Right atrium auricular region (tissue), 2 donors: ENCODE measurements at regions not wholly inside any gene's neighbourhood (a gene's known extent, or its start where the extent isn't known, plus 50 kb on each side); places are given as distances from the start of the nearest gene placed in this dataset.
A peak's percentile ranks its signal among the peaks of the same experiment; 100 is the strongest.
"Not testable (repeated sequence)": the region's sequence is repeated elsewhere in the genome, so short reads cannot be mapped to it uniquely, and the experiment has no call there.

Experiments
- DNase-seq: peaks from one replicate; pipeline ENCODE4 v3.0.0-alpha.2; 2019; ENCODE audit warnings: low spot score
- H3K27ac ChIP-seq, 2 donors: fragments of 200-600 bp; sonication (generic); 1 replicate in 1 of 2; 2 replicates in 1 of 2; pipeline ENCODE4 v1.5.1; 2016 to 2019
- H3K27me3 ChIP-seq, 2 donors: fragments of 200-600 bp; sonication (generic); one replicate each; pipeline versions ENCODE4 v1.5.1 to v1.6.0; 2017 to 2019
- H3K36me3 ChIP-seq: fragments of 200-600 bp; sonication (generic); one replicate; pipeline ENCODE4 v1.5.1; 2016
- H3K4me1 ChIP-seq, 2 donors: fragments of 200-600 bp; sonication (generic); one replicate each; pipeline versions ENCODE4 v1.5.1 to v1.6.0; 2017 to 2019
- H3K4me3 ChIP-seq, 2 donors: fragments of 200-600 bp; sonication (generic); 1 replicate in 1 of 2; 2 replicates in 1 of 2; pipeline ENCODE4 v1.5.1; 2017 to 2019; ENCODE audit warnings: mild to moderate bottlenecking in 1 of 2, moderate library complexity in 1 of 2
- H3K9me3 ChIP-seq, 2 donors: fragments of 200-600 bp; sonication (generic); one replicate each; pipeline ENCODE4 v1.5.1; 2019
- TF ChIP-seq, protein P1 (sequence below), 2 donors: fragments of 200-600 bp; sonication (generic); IDR thresholded peaks; one replicate each; pipeline ENCODE4 v1.5.1; 2019; ENCODE audit warnings: antibody characterized with exemption in 2 of 2

DNA sequence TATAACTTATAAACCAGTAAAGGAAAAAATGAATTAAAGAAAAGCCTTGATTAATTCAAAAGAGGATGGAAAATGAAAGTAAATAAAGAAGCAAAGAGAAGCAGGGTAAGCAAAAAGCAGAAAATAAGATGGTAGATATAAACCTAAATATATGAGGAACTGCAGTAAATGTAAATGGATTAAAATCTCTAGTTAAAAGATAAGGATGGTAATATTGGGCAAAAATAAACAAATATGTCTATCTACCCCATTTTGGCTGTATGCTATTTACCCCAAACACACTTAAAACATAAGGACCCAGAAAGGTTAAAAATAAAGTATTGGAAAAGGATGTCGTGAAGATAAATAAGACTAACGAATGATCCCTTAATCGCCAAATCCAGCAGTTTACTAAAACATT, 161.9 kb downstream of the FOXD2 start:
- peaks cover 0 to 36% of the 10 kb centered on the region in 2 donors for H3K9me3 ChIP-seq
- H3K36me3 ChIP-seq = no peaks in the 10 kb centered on the region
- DNase-seq = no peak
- TF ChIP-seq, protein P1, sequence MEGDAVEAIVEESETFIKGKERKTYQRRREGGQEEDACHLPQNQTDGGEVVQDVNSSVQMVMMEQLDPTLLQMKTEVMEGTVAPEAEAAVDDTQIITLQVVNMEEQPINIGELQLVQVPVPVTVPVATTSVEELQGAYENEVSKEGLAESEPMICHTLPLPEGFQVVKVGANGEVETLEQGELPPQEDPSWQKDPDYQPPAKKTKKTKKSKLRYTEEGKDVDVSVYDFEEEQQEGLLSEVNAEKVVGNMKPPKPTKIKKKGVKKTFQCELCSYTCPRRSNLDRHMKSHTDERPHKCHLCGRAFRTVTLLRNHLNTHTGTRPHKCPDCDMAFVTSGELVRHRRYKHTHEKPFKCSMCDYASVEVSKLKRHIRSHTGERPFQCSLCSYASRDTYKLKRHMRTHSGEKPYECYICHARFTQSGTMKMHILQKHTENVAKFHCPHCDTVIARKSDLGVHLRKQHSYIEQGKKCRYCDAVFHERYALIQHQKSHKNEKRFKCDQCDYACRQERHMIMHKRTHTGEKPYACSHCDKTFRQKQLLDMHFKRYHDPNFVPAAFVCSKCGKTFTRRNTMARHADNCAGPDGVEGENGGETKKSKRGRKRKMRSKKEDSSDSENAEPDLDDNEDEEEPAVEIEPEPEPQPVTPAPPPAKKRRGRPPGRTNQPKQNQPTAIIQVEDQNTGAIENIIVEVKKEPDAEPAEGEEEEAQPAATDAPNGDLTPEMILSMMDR (IDR thresholded peaks at IDR 0.05) = no peak
- H3K4me1 ChIP-seq = no peaks in the 10 kb centered on the region
- H3K27ac ChIP-seq = no peak overlapping the region
- H3K27me3 ChIP-seq = no peaks in the 10 kb centered on the region
- H3K4me3 ChIP-seq = no peak overlapping the region

DNA sequence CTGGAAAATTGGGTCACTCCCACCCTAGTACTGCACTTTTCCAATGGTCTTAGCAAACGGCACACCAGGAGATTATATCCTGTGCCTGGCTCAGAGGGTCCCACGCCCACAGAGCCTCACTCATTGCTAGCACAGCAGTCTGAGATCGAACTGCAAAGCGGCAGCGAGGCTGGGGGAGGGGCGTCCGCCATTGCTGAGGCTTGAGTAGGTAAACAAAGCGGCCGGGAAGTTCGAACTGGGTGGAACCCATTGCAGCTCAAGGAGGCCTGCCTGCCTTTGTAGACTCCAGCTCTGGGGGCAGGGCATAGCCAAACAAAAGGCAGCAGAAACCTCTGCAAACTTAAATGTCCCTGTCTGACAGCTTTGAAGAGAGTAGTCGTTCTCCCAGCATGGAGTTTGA, 164.6 kb downstream of the FOXD2 start:
- H3K4me3 ChIP-seq, H3K4me1 ChIP-seq, H3K36me3 ChIP-seq, H3K27ac ChIP-seq, H3K27me3 ChIP-seq: not testable (repeated sequence)
- H3K9me3 ChIP-seq = peaks cover 0 to 45% of the 10 kb centered on the region in 2 donors
- DNase-seq = peak; percentile 51

DNA sequence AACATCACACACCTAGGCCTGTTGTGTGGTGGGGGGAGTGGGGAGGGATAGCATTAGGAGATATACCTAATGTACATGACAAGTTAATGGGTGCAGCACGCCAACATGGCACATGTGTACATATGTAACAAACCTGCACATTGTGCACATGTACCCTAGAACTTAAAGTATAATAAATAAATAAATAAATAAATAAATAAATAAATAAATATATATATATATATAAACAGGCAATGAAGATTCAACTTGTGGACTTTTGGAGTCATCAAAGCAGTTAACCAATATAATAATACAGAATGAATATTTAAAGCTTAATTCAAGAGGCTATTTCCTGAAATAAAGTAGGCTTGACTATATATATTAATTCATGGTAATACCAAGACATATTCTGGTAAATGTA, 167.0 kb downstream of the FOXD2 start:
- H3K27ac ChIP-seq, H3K36me3 ChIP-seq, H3K4me3 ChIP-seq, H3K4me1 ChIP-seq, DNase-seq, H3K27me3 ChIP-seq: not testable (repeated sequence)
- peaks cover 0 to 45% of the 10 kb centered on the region in 2 donors for H3K9me3 ChIP-seq

DNA sequence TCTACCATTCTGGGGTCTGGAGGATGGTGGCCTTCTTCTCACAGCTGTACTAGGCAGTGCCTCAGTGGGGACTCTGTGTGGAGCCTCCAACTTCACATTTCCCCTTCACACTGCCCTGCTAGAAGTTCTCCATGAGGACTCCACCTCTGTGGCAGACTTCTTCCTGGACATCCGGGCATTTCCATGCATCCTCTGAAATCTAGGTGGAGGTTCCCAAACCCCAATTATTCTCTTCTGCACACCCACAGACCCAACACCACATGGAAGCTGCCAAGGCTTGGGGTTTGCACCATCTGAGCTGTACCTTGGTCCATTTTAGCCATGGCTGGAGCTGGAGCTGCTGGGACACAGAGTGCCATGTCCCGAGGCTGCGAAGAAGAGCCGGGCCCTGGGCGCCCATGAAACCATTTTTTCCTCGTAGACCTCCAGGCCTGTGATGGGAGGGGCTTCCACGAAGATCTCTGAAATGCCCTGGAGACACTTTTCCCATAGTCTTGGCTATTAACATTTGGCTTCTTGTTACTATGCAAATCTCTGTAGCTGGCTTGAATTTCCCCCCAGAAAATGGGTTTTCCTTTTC, 170.5 kb downstream of the FOXD2 start:
- DNase-seq = peak; percentile 30
- no peak overlapping the region for H3K27ac ChIP-seq
- H3K36me3 ChIP-seq = no peaks in the 10 kb centered on the region
- no peak overlapping the region for H3K4me3 ChIP-seq
- TF ChIP-seq, protein P1 (IDR thresholded peaks at IDR 0.05) = no peak
- peaks cover 0 to 14% of the 10 kb centered on the region in 2 donors for H3K9me3 ChIP-seq
- H3K27me3 ChIP-seq = no peaks in the 10 kb centered on the region
- no peaks in the 10 kb centered on the region for H3K4me1 ChIP-seq

DNA sequence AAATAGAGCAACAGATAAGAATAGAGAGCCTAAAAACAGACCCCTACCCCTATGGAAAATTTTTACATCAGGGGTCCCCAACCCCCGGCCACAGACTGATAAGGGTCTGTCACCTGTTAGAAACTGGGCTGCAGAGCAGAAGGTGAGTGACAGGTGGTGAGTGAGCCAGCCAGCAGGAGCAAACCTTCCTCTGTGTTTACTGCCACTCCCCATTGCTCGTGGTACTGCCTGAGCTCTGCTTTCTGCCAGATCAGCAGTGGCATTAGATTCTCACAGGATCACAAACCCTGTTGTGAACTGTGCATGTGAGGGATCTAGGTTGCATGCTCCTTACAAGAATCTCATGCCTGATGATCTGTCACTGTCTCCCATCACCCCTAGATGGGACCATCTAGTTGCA, 174.1 kb downstream of the FOXD2 start:
- no peaks in the 10 kb centered on the region for H3K4me1 ChIP-seq
- TF ChIP-seq, protein P1 (IDR thresholded peaks at IDR 0.05) = no peak
- H3K27me3 ChIP-seq = no peaks in the 10 kb centered on the region
- H3K36me3 ChIP-seq = no peaks in the 10 kb centered on the region
- no peak overlapping the region for H3K4me3 ChIP-seq
- DNase-seq = peak; percentile 18
- no peak overlapping the region for H3K27ac ChIP-seq
- peaks cover 0 to 5% of the 10 kb centered on the region in 2 donors for H3K9me3 ChIP-seq

DNA sequence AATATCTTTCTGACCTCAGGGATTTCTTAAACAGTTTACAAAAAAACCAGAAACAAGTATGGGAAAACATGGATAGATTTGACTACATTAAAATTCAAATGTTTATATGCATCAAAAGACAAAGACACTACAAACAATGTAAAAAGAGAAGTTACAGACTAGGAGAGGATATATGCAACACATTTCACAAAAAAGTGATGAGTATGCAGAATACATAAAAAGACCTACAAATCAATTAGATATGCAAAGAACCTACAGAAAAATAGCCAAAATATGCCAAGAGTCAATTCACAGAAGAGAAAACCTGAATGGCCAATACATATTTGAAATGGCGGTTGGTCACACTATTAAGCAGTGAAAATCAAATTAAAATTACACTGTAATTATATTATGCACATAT, 175.0 kb downstream of the FOXD2 start:
- H3K36me3 ChIP-seq = no peaks in the 10 kb centered on the region
- H3K27ac ChIP-seq = no peak overlapping the region
- H3K27me3 ChIP-seq = no peaks in the 10 kb centered on the region
- no peak overlapping the region for H3K4me3 ChIP-seq
- H3K4me1 ChIP-seq = no peaks in the 10 kb centered on the region
- TF ChIP-seq, protein P1 (IDR thresholded peaks at IDR 0.05) = no peak
- H3K9me3 ChIP-seq = peaks cover 0 to 5% of the 10 kb centered on the region in 2 donors
- DNase-seq = no peak

DNA sequence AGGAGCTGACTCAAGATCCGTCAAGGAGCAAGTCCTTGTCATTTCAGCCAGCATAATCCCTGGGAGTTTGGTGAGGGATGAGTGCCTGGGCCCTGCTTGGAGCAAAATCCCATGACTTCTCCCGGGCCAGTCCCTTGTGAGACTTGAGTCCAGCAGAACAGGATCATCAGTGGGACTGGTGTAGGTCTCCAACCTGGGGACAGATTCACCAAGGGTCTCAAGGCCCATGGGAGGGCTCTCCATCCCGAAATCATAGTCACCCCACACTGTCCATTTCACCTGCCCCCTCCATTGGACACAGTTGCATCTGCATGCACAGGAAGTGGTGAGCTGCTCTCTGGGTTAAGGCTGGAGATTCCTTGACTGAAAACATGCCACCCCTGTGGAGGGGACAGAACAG, 178.2 kb downstream of the FOXD2 start:
- no peak overlapping the region for H3K27ac ChIP-seq
- H3K36me3 ChIP-seq = no peaks in the 10 kb centered on the region
- no peaks in the 10 kb centered on the region for H3K4me1 ChIP-seq
- peak; percentile 56 for DNase-seq
- TF ChIP-seq, protein P1 (IDR thresholded peaks at IDR 0.05) = no peak
- no peaks in the 10 kb centered on the region for H3K9me3 ChIP-seq
- H3K4me3 ChIP-seq = no peak overlapping the region
- no peaks in the 10 kb centered on the region for H3K27me3 ChIP-seq
